Endothelial cell of umbilical vein (primary cell): ENCODE measurements at regions not wholly inside any gene's neighbourhood (a gene's known extent, or its start where the extent isn't known, plus 50 kb on each side); places are given as distances from the start of the nearest gene placed in this dataset.

Source experiments
- BruUV-seq: library from RNA; stranded (reverse); fragments of 400-500 nt; replicated peaks from 2 replicates; lab custom pipeline; 2021; lab: Mats Ljungman, UMichigan
- CTCF ChIA-PET: fragments of 300-600, 350-600 bp; sonication (Branson Sonifier 250); formaldehyde crosslinking; loops from one replicate; lab custom pipeline; 2021; ENCODE audit warnings: antibody characterized with exemption, inconsistent platforms; lab: Charles Lee
- POLR2A ChIA-PET: fragments of 300-600, 350-600 bp; sonication (Branson Sonifier 250); formaldehyde crosslinking; loops from one replicate; lab custom pipeline; 2021; ENCODE audit warnings: antibody characterized with exemption, inconsistent platforms; lab: Charles Lee
- DNase-seq: peaks from one replicate; pipeline ENCODE4 v3.0.0-alpha.2; 2011; ENCODE audit warnings: low read depth, low spot score
- FAIRE-seq: peaks from 2 replicates; lab custom pipeline; 2011; peaks lifted over from hg19 to GRCh38; lab: Jason Lieb, UNC
- H2AFZ ChIP-seq: 2 replicates; pipeline ENCODE4 v1.6.0; 2012; ENCODE audit warnings: low read depth, low read length, control low read depth, inconsistent platforms
- H3K27ac ChIP-seq: 2 replicates; pipeline ENCODE4 v1.5.1; 2011; ENCODE audit warnings: low read depth, mild to moderate bottlenecking, control low read depth, low read length, moderate library complexity; ENCODE audit not compliant: insufficient read depth
- H3K27me3 ChIP-seq, 2 experiments: 2 replicates each; pipeline versions ENCODE4 v1.6.0 to v1.6.1; 2011; ENCODE audit warnings: low read length in 2 of 2, mixed read lengths in 1 of 2; ENCODE audit not compliant: control insufficient read depth in 2 of 2, insufficient read depth in 2 of 2
- H3K36me3 ChIP-seq, 2 experiments: 2 replicates in 1 of 2; 3 replicates in 1 of 2; pipeline ENCODE4 v1.5.1; 2011; ENCODE audit warnings: low read length in 2 of 2, mild to moderate bottlenecking in 1 of 2, moderate library complexity in 1 of 2; ENCODE audit not compliant: control insufficient read depth in 2 of 2, insufficient read depth in 2 of 2; ENCODE audit errors: extremely low read depth in 1 of 2
- H3K4me1 ChIP-seq: 3 replicates; pipeline ENCODE4 v1.5.1; 2011; ENCODE audit warnings: mild to moderate bottlenecking, low read length; ENCODE audit not compliant: control insufficient read depth, insufficient read depth; ENCODE audit errors: extremely low read depth
- H3K4me2 ChIP-seq: 2 replicates; pipeline ENCODE4 v1.6.1; 2011; ENCODE audit warnings: low read length, control low read depth, mixed read lengths; ENCODE audit not compliant: insufficient read depth
- H3K4me3 ChIP-seq, 3 experiments: fragments of 200-600 bp in 1 of 3; sonication (generic), shearing (Covaris generic) in 1 of 3; replicated peaks in 1 of 3; 2 replicates each; pipeline ENCODE4 v1.5.1; 2011 to 2016; ENCODE audit warnings: control low read depth in 3 of 3, low read length in 3 of 3, mild to moderate bottlenecking in 2 of 3, inconsistent platforms in 1 of 3, low read depth in 1 of 3, moderate library complexity in 1 of 3; ENCODE audit not compliant: insufficient read depth in 1 of 3
- H3K79me2 ChIP-seq: 2 replicates; pipeline ENCODE4 v1.6.0; 2012; ENCODE audit warnings: low read length, inconsistent platforms; ENCODE audit not compliant: control insufficient read depth, insufficient read depth
- H3K9ac ChIP-seq: replicated peaks from 2 replicates; pipeline ENCODE3; 2011; ENCODE audit warnings: low read length, control low read depth; ENCODE audit not compliant: insufficient read depth; ENCODE audit errors: extremely low read depth
- H3K9me1 ChIP-seq: replicated peaks from 3 replicates; pipeline ENCODE4 v1.6.0; 2011; ENCODE audit warnings: mild to moderate bottlenecking, low read length; ENCODE audit not compliant: control insufficient read depth, insufficient read depth; ENCODE audit errors: extremely low read depth
- H3K9me3 ChIP-seq: replicated peaks from 2 replicates; pipeline ENCODE4 v1.5.1; 2012; ENCODE audit warnings: low read length, inconsistent platforms; ENCODE audit not compliant: control insufficient read depth, insufficient read depth
- H4K20me1 ChIP-seq: replicated peaks from 2 replicates; pipeline ENCODE3; 2011; ENCODE audit warnings: mild to moderate bottlenecking, low read length; ENCODE audit not compliant: control insufficient read depth, insufficient read depth; ENCODE audit errors: extremely low read depth
- EZH2 ChIP-seq: IDR thresholded peaks from 2 replicates; pipeline ENCODE4 v1.6.1; 2012; ENCODE audit warnings: borderline replicate concordance, low read depth, mild to moderate bottlenecking, moderate library complexity, low read length, inconsistent platforms; ENCODE audit not compliant: severe bottlenecking
- FOS ChIP-seq: IDR thresholded peaks from 2 replicates; pipeline ENCODE4 v1.6.1; 2011; ENCODE audit warnings: mild to moderate bottlenecking, low read length, moderate library complexity, borderline replicate concordance; ENCODE audit not compliant: insufficient read depth
- GATA2 ChIP-seq: IDR thresholded peaks from 2 replicates; pipeline ENCODE4 v1.7.0; 2011; ENCODE audit warnings: low read depth, mild to moderate bottlenecking, moderate library complexity, mixed read lengths, low read length; ENCODE audit not compliant: insufficient read length, insufficient read depth
- JUN ChIP-seq: IDR thresholded peaks from 2 replicates; pipeline ENCODE4 v1.6.1; 2011; ENCODE audit warnings: borderline replicate concordance, low read depth; ENCODE audit not compliant: insufficient read length, insufficient read depth
- MYC ChIP-seq: IDR thresholded peaks from one replicate; pipeline ENCODE4 v1.6.1; 2011; ENCODE audit warnings: mild to moderate bottlenecking, low read depth, low read length
- POLR2A ChIP-seq: IDR thresholded peaks from 2 replicates; pipeline ENCODE4 v1.6.1; 2012; ENCODE audit warnings: low read depth, mild to moderate bottlenecking, control low read depth, low read length
- POLR2AphosphoS5 ChIP-seq: IDR thresholded peaks from 2 replicates; pipeline ENCODE4 v1.6.1; 2012; ENCODE audit warnings: low read depth, mild to moderate bottlenecking, control low read depth, low read length, moderate library complexity; ENCODE audit not compliant: insufficient read depth
- dilution Hi-C: fragments of 300-500 bp; cut with MboI; formaldehyde crosslinking; loops from one replicate; pipeline ENCODE4 v1.15.0; 2019; ENCODE audit warnings: low sequenced_read_pairs; ENCODE audit not compliant: extremely low pct_ligation_motif_present
- intact Hi-C: fragments of 100-400 bp; cut with micrococcal nuclease; formaldehyde crosslinking; loops from one replicate; pipeline ENCODE4 v1.10.0; 2022
- TF ChIP-seq, protein P1 (sequence below): IDR thresholded peaks from 2 replicates; pipeline ENCODE4 v1.6.1; 2011; ENCODE audit not compliant: insufficient read depth, insufficient read length
- TF ChIP-seq, protein P2 (sequence below), 2 donors: IDR thresholded peaks; 1 replicate in 1 of 2; 2 replicates in 1 of 2; pipeline ENCODE4 v1.5.1; 2011; ENCODE audit warnings: low read length in 2 of 2, mild to moderate bottlenecking in 2 of 2, moderate library complexity in 2 of 2, control low read depth in 1 of 2, inconsistent platforms in 1 of 2, low read depth in 1 of 2; ENCODE audit not compliant: insufficient read depth in 1 of 2; ENCODE audit errors: extremely low read depth in 1 of 2

DNA sequence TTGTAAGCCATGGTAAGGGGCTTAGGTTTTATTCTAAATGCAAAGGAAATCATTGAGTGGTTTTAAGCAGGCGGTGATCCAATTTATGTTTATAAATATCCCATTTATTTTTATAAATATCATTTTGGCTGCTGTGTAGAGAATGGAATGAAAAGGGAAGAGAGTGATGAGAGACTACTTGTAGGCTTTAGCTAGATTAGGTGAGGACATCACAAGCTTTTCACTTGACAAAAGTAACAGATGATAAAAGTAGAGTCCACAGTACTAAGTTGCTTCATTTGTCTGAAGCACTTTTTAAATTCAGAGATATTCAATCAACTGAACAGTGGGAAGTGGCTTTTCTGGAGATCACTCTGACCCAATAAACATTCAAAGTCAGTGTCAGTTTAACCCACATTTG lies 65.4 kb upstream of the FSHR start:
- no peak for DNase-seq
- Histone ChIP-seq H3K27ac (no peak overlapping the region), H3K27me3 (no peaks in the 10 kb centered on the region), H4K20me1 (no peaks in the 10 kb centered on the region), H3K9me3 (no peaks in the 10 kb centered on the region), H3K9ac (no peak overlapping the region), H3K4me2 (no peak overlapping the region), H3K36me3 (no peaks in the 10 kb centered on the region), H2AFZ (no peak overlapping the region), H3K79me2 (no peaks in the 10 kb centered on the region), H3K4me1 (no peaks in the 10 kb centered on the region), H3K4me3 (no peak overlapping the region), H3K9me1 (no peaks in the 10 kb centered on the region)
- TF ChIP-seq FOS (no peak), POLR2A (no peak), POLR2AphosphoS5 (no peak), JUN (no peak), GATA2 (no peak), EZH2 (no peak), MYC (no peak)
- TF ChIP-seq, protein P1, sequence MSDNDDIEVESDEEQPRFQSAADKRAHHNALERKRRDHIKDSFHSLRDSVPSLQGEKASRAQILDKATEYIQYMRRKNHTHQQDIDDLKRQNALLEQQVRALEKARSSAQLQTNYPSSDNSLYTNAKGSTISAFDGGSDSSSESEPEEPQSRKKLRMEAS = no peak
- TF ChIP-seq, protein P2, sequence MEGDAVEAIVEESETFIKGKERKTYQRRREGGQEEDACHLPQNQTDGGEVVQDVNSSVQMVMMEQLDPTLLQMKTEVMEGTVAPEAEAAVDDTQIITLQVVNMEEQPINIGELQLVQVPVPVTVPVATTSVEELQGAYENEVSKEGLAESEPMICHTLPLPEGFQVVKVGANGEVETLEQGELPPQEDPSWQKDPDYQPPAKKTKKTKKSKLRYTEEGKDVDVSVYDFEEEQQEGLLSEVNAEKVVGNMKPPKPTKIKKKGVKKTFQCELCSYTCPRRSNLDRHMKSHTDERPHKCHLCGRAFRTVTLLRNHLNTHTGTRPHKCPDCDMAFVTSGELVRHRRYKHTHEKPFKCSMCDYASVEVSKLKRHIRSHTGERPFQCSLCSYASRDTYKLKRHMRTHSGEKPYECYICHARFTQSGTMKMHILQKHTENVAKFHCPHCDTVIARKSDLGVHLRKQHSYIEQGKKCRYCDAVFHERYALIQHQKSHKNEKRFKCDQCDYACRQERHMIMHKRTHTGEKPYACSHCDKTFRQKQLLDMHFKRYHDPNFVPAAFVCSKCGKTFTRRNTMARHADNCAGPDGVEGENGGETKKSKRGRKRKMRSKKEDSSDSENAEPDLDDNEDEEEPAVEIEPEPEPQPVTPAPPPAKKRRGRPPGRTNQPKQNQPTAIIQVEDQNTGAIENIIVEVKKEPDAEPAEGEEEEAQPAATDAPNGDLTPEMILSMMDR (IDR thresholded peaks at IDR 0.05; ENCODE audit: extremely low read depth in 1 of 2, insufficient read depth in 1 of 2, low read depth in 1 of 2, low read length in 2 of 2) = no peak
- ChIA-PET POLR2A (no interaction called here), CTCF (no interaction called here)
- no TSS peak for BruUV-seq
- FAIRE-seq = no peak
- intact Hi-C loops (no loop called here), dilution Hi-C loops (no loop called here)
